ENCODE measurements at regions not wholly inside any gene's neighbourhood (a gene's known extent, or its start where the extent isn't known, plus 50 kb on each side); places are given as distances from the start of the nearest gene placed in this dataset.

GRCh38 chr5:8865686-8866374 is 680.0 kb downstream of the SEMA5A start:
- no peak for TF ChIP-seq CTCF (IDR thresholded peaks at IDR 0.05)
- no peak for TF ChIP-seq POLR2A (IDR thresholded peaks at IDR 0.05)
